LNCAP (cell line): ENCODE measurements at regions not wholly inside any gene's neighbourhood (a gene's known extent, or its start where the extent isn't known, plus 50 kb on each side); places are given as distances from the start of the nearest gene placed in this dataset.

ENCODE experiments used
- TF ChIP-seq, protein P1 (sequence below): fragments of 450-650 bp; IDR thresholded peaks from 2 replicates; pipeline ENCODE4 v1.5.1; 2017; ENCODE audit warnings: mild to moderate bottlenecking

- TF ChIP-seq, protein P1, sequence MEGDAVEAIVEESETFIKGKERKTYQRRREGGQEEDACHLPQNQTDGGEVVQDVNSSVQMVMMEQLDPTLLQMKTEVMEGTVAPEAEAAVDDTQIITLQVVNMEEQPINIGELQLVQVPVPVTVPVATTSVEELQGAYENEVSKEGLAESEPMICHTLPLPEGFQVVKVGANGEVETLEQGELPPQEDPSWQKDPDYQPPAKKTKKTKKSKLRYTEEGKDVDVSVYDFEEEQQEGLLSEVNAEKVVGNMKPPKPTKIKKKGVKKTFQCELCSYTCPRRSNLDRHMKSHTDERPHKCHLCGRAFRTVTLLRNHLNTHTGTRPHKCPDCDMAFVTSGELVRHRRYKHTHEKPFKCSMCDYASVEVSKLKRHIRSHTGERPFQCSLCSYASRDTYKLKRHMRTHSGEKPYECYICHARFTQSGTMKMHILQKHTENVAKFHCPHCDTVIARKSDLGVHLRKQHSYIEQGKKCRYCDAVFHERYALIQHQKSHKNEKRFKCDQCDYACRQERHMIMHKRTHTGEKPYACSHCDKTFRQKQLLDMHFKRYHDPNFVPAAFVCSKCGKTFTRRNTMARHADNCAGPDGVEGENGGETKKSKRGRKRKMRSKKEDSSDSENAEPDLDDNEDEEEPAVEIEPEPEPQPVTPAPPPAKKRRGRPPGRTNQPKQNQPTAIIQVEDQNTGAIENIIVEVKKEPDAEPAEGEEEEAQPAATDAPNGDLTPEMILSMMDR = no peak
These were observed 231.9 kb upstream of the SEMA6D start for GRCh38 chr15:47485419-47485818.

GRCh38 chr15:47486040-47486439 is 231.3 kb upstream of the SEMA6D start:
- TF ChIP-seq, protein P1 = no peak

GRCh38 chr15:47492195-47492594 is 225.1 kb upstream of the SEMA6D start:
- TF ChIP-seq, protein P1 = no peak

DNA sequence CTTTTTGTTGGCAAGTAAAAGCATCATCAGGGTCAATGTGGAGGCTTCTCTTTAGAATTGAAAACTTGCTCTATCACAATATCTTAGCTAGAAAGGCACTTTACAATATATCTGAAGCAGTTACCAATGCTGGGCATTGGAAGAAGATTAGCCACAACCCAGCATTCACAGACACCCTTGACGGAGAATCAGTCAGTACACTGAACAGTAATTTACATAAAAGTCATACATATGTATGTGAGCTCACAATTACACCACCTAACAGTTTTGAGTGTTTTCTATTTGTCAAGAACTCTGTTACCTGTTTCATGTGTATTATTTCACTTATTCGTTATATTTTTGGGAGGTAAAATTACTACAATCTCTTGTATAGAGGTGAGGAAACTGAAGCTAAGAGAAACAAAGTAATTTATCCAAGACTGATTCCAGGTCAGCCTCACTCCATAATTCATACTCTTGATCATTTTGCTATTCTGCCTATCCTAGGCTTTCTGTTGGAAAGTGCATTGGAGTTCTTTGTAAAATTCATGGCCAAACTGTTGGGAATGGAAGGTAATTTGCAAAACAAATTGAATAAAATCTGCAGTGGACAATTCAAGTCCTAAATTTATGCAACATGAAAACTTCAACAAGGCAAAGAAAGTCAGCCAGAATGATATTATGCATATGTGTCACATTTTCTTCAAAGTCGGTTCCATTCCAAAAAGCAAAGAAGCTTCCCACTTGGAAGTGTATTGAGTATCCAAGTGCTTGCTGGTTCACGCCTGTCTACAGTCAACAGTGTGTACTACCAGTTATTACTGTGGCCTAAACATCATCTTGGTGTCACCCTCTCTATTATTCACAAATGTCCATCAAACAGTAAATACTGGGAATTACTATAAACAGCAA is 223.7 kb upstream of the SEMA6D start:
- TF ChIP-seq, protein P1 = no peak

- TF ChIP-seq, protein P1 = no peak
These were observed 220.7 kb upstream of the SEMA6D start for GRCh38 chr15:47496343-47497185.

- TF ChIP-seq, protein P1 = peak; percentile 28; the same call in 1 of the 2 replicates
These were observed 216.5 kb upstream of the SEMA6D start for GRCh38 chr15:47500842-47501241.

DNA sequence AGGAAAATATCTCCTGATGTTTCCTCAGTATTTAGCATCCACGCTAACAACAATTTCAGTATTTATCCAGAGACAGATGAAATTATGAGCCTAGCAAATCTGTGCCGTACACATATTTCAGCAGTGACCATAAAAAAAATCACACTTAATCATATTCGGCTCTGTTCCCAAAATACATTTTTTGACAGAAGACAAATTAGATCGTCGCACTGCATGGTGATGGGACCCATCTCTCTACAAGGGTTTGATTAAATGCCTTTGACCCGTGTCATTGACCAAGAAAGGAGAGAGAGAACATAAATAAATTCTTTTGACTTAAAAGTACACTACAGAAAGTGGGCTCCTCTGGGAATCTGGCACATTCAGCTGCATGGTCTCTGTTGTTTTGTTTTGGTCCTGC is 215.3 kb upstream of the SEMA6D start:
- TF ChIP-seq, protein P1 = no peak
